Endothelial cell of umbilical vein (primary cell): ENCODE measurements at regions not wholly inside any gene's neighbourhood (a gene's known extent, or its start where the extent isn't known, plus 50 kb on each side); places are given as distances from the start of the nearest gene placed in this dataset.

Source experiments
- EZH2 ChIP-seq: IDR thresholded peaks from 2 replicates; pipeline ENCODE4 v1.6.1; 2012; ENCODE audit warnings: borderline replicate concordance, low read depth, mild to moderate bottlenecking, moderate library complexity, low read length, inconsistent platforms; ENCODE audit not compliant: severe bottlenecking
- MAX ChIP-seq: IDR thresholded peaks from 2 replicates; pipeline ENCODE4 v1.6.1; 2011; ENCODE audit not compliant: insufficient read depth, insufficient read length
- MYC ChIP-seq: IDR thresholded peaks from one replicate; pipeline ENCODE4 v1.6.1; 2011; ENCODE audit warnings: mild to moderate bottlenecking, low read depth, low read length
- POLR2A ChIP-seq: IDR thresholded peaks from 2 replicates; pipeline ENCODE4 v1.6.1; 2012; ENCODE audit warnings: low read depth, mild to moderate bottlenecking, control low read depth, low read length
- POLR2AphosphoS5 ChIP-seq: IDR thresholded peaks from 2 replicates; pipeline ENCODE4 v1.6.1; 2012; ENCODE audit warnings: low read depth, mild to moderate bottlenecking, control low read depth, low read length, moderate library complexity; ENCODE audit not compliant: insufficient read depth
- TF ChIP-seq, protein P1 (sequence below), 2 donors: IDR thresholded peaks; 1 replicate in 1 of 2; 2 replicates in 1 of 2; pipeline ENCODE4 v1.5.1; 2011; ENCODE audit warnings: low read length in 2 of 2, mild to moderate bottlenecking in 2 of 2, moderate library complexity in 2 of 2, control low read depth in 1 of 2, inconsistent platforms in 1 of 2, low read depth in 1 of 2; ENCODE audit not compliant: insufficient read depth in 1 of 2; ENCODE audit errors: extremely low read depth in 1 of 2

DNA sequence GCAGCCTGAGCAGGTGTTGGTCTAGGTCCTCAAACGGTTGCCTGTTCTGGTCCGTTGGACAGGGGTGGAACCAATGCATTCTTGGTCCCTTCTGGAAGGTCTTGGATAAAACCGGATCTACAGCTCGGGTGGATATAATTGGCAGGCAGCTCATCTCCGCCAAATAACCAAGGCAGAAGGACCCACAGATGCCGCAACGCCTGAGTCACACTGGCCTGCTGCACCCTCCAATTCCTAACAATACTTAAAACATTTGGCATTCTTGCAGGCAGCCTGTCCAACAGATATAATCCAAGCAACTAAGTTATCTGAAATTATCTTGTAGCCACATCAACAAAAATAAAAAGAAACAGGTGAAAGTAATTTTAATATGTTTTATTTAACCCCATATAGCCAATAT is 59.0 kb upstream of the FGF14 start:
- TF ChIP-seq POLR2A = no peak
- TF ChIP-seq, protein P1, sequence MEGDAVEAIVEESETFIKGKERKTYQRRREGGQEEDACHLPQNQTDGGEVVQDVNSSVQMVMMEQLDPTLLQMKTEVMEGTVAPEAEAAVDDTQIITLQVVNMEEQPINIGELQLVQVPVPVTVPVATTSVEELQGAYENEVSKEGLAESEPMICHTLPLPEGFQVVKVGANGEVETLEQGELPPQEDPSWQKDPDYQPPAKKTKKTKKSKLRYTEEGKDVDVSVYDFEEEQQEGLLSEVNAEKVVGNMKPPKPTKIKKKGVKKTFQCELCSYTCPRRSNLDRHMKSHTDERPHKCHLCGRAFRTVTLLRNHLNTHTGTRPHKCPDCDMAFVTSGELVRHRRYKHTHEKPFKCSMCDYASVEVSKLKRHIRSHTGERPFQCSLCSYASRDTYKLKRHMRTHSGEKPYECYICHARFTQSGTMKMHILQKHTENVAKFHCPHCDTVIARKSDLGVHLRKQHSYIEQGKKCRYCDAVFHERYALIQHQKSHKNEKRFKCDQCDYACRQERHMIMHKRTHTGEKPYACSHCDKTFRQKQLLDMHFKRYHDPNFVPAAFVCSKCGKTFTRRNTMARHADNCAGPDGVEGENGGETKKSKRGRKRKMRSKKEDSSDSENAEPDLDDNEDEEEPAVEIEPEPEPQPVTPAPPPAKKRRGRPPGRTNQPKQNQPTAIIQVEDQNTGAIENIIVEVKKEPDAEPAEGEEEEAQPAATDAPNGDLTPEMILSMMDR (IDR thresholded peaks at IDR 0.05; ENCODE audit: extremely low read depth in 1 of 2, insufficient read depth in 1 of 2, low read depth in 1 of 2, low read length in 2 of 2) = no peak
- no peak for TF ChIP-seq EZH2
- TF ChIP-seq MYC = no peak
- TF ChIP-seq POLR2AphosphoS5 = no peak
- no peak for TF ChIP-seq MAX
